Stimulated activated CD8-positive, alpha-beta memory T cell treated with anti-CD3 and anti-CD28 coated beads, Interleukin-15, amount 100 ng/mL, for 24 hours (primary cell): ENCODE measurements at regions not wholly inside any gene's neighbourhood (a gene's known extent, or its start where the extent isn't known, plus 50 kb on each side); places are given as distances from the start of the nearest gene placed in this dataset.

Experiments
- DNase-seq: peaks from one replicate; pipeline ENCODE4 v3.0.0-alpha.2; 2020; ENCODE audit warnings: low read depth

DNA sequence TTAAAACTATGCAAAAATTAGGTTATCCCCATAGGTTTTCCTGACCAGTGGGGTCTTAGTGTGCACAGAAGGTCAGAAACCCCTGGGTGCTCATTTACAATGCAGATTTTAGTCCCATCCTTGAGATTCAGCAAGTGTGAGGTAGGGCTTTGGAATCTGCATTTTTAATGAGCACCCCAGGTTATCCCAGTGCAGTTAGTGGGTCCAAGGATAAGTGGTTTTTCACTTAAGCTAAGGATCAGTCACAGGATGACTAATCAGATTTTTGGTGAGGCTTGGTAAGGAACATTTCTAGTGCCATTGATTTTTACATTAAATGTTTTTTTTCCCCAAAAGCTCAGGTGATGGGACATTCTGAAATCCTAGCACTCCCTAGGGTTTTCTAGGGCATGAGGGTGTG, 50.7 kb upstream of the MGAT5 start:
- DNase-seq: no peak
